Naive thymus-derived CD8-positive, alpha-beta T cell (primary cell): ENCODE measurements at regions not wholly inside any gene's neighbourhood (a gene's known extent, or its start where the extent isn't known, plus 50 kb on each side); places are given as distances from the start of the nearest gene placed in this dataset.

Experiments used
- ATAC-seq, 2 donors: fragments of 150-1000 bp; cut with Tn5 transposase in 1 of 2; sonication (Bioruptor Pico), chemical (Tn5 transposase) in 1 of 2; 1 replicate in 1 of 2; 2 replicates in 1 of 2; pipeline ENCODE4 v1.10.0; 2021; ENCODE audit warnings: mild to moderate bottlenecking in 2 of 2, moderate library complexity in 2 of 2
- POLR2A ChIA-PET: fragments of 350-600 bp; sonication (Branson Sonifier 250); formaldehyde crosslinking; loops from one replicate; lab custom pipeline; 2021; ENCODE audit warnings: antibody characterized with exemption; lab: Charles Lee
- DNase-seq, 10 donors: peaks; one replicate each; pipeline versions ENCODE4 v3.0.0 to v3.0.0-alpha.2; 2020 to 2022
- H3K27ac Mint-ChIP-seq, 10 donors: one replicate each; pipeline ENCODE4 v1.8.0; 2020 to 2022; ENCODE audit warnings: mild to moderate bottlenecking in 10 of 10, mixed read lengths in 10 of 10, moderate library complexity in 4 of 10, inconsistent platforms in 1 of 10
- H3K27me3 Mint-ChIP-seq, 5 donors: one replicate each; pipeline ENCODE4 v1.8.0; 2021 to 2022; ENCODE audit warnings: mixed read lengths in 5 of 5
- H3K36me3 Mint-ChIP-seq, 3 donors: one replicate each; pipeline ENCODE4 v1.8.0; 2020 to 2022; ENCODE audit warnings: mixed read lengths in 3 of 3, mild to moderate bottlenecking in 2 of 3, inconsistent platforms in 1 of 3
- H3K4me1 Mint-ChIP-seq, 4 donors: one replicate each; pipeline ENCODE4 v1.8.0; 2021 to 2022; ENCODE audit warnings: mixed read lengths in 4 of 4
- H3K4me3 Mint-ChIP-seq, 10 donors: one replicate each; pipeline ENCODE4 v1.8.0; 2020 to 2022; ENCODE audit warnings: mild to moderate bottlenecking in 10 of 10, mixed read lengths in 10 of 10, moderate library complexity in 6 of 10, inconsistent platforms in 1 of 10
- H3K9me3 Mint-ChIP-seq, 9 donors: one replicate each; pipeline ENCODE4 v1.8.0; 2020 to 2022; ENCODE audit warnings: mixed read lengths in 9 of 9, mild to moderate bottlenecking in 3 of 9, inconsistent platforms in 1 of 9, moderate library complexity in 1 of 9

DNA sequence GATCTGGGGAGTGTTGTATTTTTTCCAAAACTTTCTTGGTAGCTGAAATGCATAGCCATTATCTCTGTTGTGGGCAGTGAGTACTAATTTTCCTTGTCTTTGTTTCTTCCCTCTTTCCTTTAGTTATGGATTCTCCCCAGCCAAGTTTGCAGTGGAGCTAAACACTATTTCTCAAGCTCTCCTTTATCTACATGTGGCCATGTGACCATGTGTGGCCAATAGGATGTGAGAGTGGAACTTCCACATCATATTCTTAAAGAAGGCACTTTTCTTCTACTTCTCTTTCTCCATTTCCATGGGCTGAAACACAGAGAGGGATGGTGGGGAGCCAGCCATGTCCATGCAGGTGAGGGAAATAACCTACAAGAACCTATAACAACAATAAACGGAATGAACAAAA lies 230.8 kb downstream of the CTH start:
- H3K4me3 Mint-ChIP-seq, result no peak overlapping the region
- peaks cover 0 to 10% (median 2%) of the 10 kb centered on the region in 9 donors for H3K9me3 Mint-ChIP-seq
- peaks cover 0 to 9% (median 7%) of the 10 kb centered on the region in 5 donors for H3K27me3 Mint-ChIP-seq
- H3K36me3 Mint-ChIP-seq, result no peaks in the 10 kb centered on the region
- no peak overlapping the region for H3K27ac Mint-ChIP-seq
- POLR2A ChIA-PET, result no interaction called here
- DNase-seq (no peak), ATAC-seq (no peak)
- H3K4me1 Mint-ChIP-seq, result no peaks in the 10 kb centered on the region

DNA sequence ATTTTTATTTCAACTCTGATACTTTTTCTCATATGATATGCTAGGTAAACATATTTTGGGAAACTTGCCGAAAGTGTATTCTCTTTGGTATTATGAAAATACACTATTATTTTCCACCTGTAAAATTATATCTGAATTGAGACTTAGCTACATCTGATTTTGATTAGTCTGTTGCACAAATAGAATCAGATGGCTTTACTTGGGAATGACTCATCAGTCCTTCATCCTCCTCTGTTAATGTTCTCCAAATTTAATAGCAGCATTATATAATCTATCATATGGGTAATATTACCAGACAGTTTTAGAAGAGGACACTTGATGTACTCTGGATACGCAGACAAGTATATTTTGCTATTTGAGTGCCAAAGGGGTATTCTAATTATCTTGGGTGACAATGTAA lies 245.3 kb downstream of the CTH start:
- DNase-seq (no peak), ATAC-seq (no peak)
- H3K36me3 Mint-ChIP-seq, result no peaks in the 10 kb centered on the region
- H3K4me3 Mint-ChIP-seq, result no peak overlapping the region
- POLR2A ChIA-PET, result no interaction called here
- H3K9me3 Mint-ChIP-seq, result peaks cover 0 to 5% (median 0%) of the 10 kb centered on the region in 9 donors
- no peak overlapping the region for H3K27ac Mint-ChIP-seq
- H3K4me1 Mint-ChIP-seq, result no peaks in the 10 kb centered on the region
- peaks cover 0 to 5% (median 0%) of the 10 kb centered on the region in 5 donors for H3K27me3 Mint-ChIP-seq

DNA sequence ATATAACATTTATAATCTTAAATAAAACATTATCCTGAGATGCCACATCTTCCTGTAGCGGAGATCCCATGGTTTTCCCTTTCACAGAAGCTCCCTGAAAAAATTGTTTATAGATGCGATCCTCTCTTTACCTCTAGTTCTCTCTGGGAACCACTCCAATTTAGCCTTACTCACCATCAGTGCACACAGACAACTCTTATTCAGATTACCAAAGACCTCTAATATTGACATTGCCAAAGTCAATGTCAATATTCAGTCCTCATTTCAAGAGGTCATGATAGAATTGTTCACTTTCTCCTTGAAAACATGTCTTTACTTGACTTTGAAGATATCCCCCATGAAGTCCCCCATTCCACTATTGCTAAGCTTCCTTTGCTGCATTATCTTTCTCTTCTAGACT lies 248.8 kb downstream of the CTH start:
- POLR2A ChIA-PET, result no interaction called here
- DNase-seq, result no peak
- no peaks in the 10 kb centered on the region for H3K36me3 Mint-ChIP-seq
- H3K4me1 Mint-ChIP-seq, result no peaks in the 10 kb centered on the region
- no peak for ATAC-seq
- no peak overlapping the region for H3K27ac Mint-ChIP-seq
- H3K27me3 Mint-ChIP-seq, result peaks cover 0 to 5% (median 0%) of the 10 kb centered on the region in 5 donors
- H3K9me3 Mint-ChIP-seq, result peaks cover 0 to 7% (median 0%) of the 10 kb centered on the region in 9 donors
- no peak overlapping the region for H3K4me3 Mint-ChIP-seq

DNA sequence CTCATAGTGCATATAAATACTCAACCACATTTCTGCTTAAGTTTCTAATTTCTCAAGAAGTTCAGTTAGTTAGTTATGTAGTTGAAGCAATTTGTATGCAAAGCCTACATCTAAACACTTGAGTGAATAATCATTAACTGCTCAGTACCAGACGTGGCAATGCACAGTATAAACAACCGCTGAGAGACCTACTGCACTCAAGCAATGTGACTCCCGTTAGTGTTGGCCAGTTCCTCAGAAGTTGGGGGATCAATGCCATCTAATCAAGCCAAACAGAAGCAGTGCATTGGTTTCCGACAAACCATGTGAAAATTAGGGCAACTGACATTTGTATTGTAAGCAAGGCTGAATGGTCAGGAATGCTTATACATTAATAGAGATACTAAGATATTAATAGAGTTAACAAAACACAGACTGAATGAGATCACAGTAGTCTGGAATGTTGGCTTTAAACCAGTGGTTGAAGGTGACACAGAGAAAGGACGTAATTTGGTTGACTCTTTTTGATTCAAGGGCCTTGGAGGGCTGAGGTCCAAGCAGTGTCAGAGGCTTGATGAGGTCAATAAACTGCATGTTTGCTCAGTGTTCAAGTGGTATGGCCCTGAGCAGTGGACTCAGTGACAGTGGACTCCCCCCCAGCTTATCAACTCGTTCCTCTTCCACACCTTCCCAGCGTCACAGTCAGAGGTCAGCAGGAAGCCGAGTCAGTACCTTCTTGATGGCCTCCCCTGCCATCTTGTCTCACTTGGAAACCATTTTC lies 255.5 kb downstream of the CTH start:
- no peaks in the 10 kb centered on the region for H3K4me1 Mint-ChIP-seq
- H3K4me3 Mint-ChIP-seq, result no peak overlapping the region
- H3K9me3 Mint-ChIP-seq, result peaks cover 0 to 2% (median 0%) of the 10 kb centered on the region in 9 donors
- POLR2A ChIA-PET, result no interaction called here
- H3K27me3 Mint-ChIP-seq, result peaks cover 0 to 8% (median 0%) of the 10 kb centered on the region in 5 donors
- no peak overlapping the region for H3K27ac Mint-ChIP-seq
- no peak for ATAC-seq
- DNase-seq, result no peak
- no peaks in the 10 kb centered on the region for H3K36me3 Mint-ChIP-seq

DNA sequence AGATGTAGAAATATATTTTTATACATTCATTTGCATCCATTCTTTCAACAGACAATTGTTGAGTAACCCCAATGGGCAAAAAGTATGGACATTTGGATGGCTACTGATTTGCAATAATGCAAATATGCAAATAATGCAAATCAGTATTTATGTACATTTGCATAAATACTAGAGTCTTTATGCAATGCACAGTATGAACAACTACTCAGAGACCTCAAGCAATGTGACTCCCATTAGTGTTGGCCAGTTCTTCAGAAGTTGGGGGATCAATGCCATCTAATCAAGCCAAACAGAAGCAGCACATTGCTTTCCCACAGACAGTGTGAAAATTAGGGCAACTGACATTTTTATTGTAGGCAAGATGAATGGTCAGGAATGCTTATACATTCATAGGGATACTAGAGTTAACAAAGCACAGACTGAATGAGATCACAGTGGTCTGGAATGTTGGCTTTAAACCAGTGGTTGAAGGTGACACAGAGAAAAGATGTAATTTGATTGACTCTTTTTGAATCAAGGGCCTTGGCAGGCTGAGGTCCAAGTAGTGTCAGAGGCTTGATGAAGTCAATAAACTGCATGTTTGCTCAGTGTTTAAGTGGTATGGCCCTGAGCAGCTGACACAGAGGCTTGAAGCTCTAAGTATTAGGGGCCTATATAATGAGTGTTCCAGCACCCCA lies 256.6 kb downstream of the CTH start:
- no peaks in the 10 kb centered on the region for H3K36me3 Mint-ChIP-seq
- H3K27ac Mint-ChIP-seq, result no peak overlapping the region
- DNase-seq, result no peak
- peaks cover 0 to 8% (median 0%) of the 10 kb centered on the region in 5 donors for H3K27me3 Mint-ChIP-seq
- H3K9me3 Mint-ChIP-seq, result no peaks in the 10 kb centered on the region
- no peak for ATAC-seq
- no peak overlapping the region for H3K4me3 Mint-ChIP-seq
- POLR2A ChIA-PET, result no interaction called here
- H3K4me1 Mint-ChIP-seq, result no peaks in the 10 kb centered on the region

DNA sequence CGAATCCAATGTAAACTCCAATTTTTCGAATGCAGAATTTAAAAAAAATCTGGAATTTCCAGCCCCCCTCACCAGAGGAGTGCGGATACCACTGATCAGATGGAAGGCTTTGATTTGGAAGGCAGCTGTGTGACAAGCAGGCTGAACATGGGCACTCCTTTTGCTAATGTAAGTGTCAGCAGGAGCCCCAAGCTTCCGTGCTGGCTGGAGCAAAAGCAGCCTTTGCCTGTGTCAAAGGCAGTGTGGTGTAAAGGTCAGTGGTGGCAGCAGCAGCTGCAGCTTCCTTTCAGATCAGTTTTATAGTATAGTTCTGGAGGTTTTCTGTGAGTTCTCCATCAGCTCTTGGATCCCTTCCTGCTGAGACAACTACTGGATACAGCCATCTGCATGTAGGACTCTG lies 259.9 kb downstream of the CTH start:
- Mint-ChIP-seq H3K36me3 (no peaks in the 10 kb centered on the region), H3K27me3 (peaks cover 0 to 12% (median 0%) of the 10 kb centered on the region in 5 donors), H3K27ac (no peak overlapping the region), H3K4me3 (no peak overlapping the region), H3K4me1 (peaks cover 4 to 9% (median 7%) of the 10 kb centered on the region in 4 donors), H3K9me3 (no peaks in the 10 kb centered on the region)
- ATAC-seq (no peak), DNase-seq (no peak)
- POLR2A ChIA-PET, result no interaction called here

DNA sequence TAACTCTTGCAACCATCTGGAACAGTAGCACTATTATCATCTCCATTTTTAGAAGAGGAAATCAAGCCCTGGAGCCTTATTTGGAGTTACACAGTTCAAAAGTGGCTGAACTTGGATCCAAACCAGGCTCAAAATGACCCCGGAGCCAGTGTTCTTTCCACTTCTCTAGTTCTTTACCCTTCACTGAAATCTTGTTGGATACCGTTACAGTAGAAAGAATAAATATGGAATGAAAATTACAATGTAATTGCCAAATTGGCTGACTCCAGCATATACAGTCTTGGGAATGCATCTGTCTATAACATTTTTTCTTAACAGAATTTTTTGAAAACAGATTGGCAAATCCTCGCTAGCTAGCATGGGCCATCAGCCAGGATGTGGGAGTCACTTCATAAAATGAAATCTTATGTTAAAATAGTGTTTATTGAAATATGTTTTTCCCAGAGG lies 261.4 kb downstream of the CTH start:
- POLR2A ChIA-PET, result no interaction called here

DNA sequence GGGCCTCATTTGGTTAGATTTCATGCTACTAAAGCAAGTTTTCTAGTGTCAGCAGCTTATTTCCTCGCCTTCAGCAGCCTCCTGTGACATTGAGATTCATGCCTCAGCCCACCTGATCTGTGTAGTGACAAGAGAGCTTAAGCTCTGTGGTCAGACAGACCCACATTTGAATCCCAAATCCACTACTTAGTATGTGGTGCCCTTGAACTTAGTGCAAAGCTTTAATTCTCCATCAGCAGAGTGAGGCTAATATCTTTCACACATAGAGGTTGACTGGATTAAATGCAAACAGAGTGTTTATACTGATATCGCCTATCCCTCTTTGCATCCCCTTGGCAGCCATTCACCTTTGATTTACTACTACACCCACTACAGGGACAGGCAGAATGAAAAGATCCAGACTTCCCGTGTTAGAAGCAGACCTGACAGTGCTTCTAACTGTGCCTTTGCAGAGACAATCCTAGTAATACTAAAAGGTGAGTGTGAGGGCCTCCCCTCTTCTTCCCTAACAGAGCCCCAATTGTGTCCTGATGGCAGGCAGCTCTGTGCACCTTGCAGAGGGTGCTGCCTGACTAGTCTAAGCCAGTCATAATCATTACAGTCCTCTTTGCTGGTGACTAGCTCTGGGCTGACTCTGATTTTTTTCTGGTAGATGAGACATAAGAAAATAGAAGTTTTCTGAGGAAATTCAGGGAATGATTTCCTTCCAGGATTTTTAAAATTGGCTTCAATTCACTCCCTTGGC lies 264.0 kb downstream of the CTH start:
- POLR2A ChIA-PET, result no interaction called here
- no peak overlapping the region for H3K4me3 Mint-ChIP-seq
- no peaks in the 10 kb centered on the region for H3K9me3 Mint-ChIP-seq
- ATAC-seq (peak in 1 of 2 donors; percentile 33), DNase-seq (no peak)
- peak overlapping the region in 2 of 10 donors; percentile 9 to 47 for H3K27ac Mint-ChIP-seq
- peaks cover 0 to 12% (median 0%) of the 10 kb centered on the region in 5 donors for H3K27me3 Mint-ChIP-seq
- H3K36me3 Mint-ChIP-seq, result no peaks in the 10 kb centered on the region
- H3K4me1 Mint-ChIP-seq, result peaks cover 4 to 14% (median 7%) of the 10 kb centered on the region in 4 donors

More for the DNA sequence above, 261.4 kb downstream of the CTH start:
- H3K27me3 Mint-ChIP-seq, result peaks cover 0 to 12% (median 0%) of the 10 kb centered on the region in 5 donors
- H3K4me3 Mint-ChIP-seq, result no peak overlapping the region
- no peak for ATAC-seq
- peak overlapping the region in 1 of 10 donors; percentile 8 for H3K27ac Mint-ChIP-seq
- no peaks in the 10 kb centered on the region for H3K36me3 Mint-ChIP-seq
- DNase-seq, result no peak
- no peaks in the 10 kb centered on the region for H3K9me3 Mint-ChIP-seq
- H3K4me1 Mint-ChIP-seq, result peaks cover 4 to 14% (median 7%) of the 10 kb centered on the region in 4 donors

DNA sequence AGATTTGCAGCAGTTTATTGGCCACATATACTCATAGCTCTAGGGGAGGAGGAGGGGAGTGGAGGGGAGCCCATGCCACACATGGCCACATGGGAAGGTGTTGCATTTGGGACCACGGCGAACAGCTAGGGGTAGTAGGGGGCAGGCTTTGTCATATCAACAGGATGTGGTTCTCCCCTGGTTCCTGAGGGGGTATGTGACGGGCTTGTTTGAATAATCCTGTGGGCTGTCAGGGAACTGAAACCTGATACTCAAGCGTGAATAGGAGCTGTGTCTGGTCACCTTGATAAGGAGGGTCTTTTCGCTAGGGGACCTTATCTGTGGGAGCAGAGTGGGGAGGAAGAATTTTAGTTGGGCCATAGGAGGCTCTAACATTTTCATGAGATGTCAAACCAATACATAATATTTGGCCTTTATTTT lies 264.7 kb downstream of the CTH start:
- H3K27me3 Mint-ChIP-seq, result peaks cover 0 to 9% (median 0%) of the 10 kb centered on the region in 5 donors
- no peaks in the 10 kb centered on the region for H3K36me3 Mint-ChIP-seq
- POLR2A ChIA-PET, result no interaction called here
- ATAC-seq (peak in 1 of 2 donors; percentile 36), DNase-seq (peak in 1 of 10 donors; percentile 14)
- H3K4me1 Mint-ChIP-seq, result peaks cover 4 to 14% (median 7%) of the 10 kb centered on the region in 4 donors
- H3K9me3 Mint-ChIP-seq, result no peaks in the 10 kb centered on the region
- H3K4me3 Mint-ChIP-seq, result peak overlapping the region in 2 of 10 donors; percentile 44 to 50
- H3K27ac Mint-ChIP-seq, result peak overlapping the region in 4 of 10 donors; percentile 1 to 85 (median 60)

DNA sequence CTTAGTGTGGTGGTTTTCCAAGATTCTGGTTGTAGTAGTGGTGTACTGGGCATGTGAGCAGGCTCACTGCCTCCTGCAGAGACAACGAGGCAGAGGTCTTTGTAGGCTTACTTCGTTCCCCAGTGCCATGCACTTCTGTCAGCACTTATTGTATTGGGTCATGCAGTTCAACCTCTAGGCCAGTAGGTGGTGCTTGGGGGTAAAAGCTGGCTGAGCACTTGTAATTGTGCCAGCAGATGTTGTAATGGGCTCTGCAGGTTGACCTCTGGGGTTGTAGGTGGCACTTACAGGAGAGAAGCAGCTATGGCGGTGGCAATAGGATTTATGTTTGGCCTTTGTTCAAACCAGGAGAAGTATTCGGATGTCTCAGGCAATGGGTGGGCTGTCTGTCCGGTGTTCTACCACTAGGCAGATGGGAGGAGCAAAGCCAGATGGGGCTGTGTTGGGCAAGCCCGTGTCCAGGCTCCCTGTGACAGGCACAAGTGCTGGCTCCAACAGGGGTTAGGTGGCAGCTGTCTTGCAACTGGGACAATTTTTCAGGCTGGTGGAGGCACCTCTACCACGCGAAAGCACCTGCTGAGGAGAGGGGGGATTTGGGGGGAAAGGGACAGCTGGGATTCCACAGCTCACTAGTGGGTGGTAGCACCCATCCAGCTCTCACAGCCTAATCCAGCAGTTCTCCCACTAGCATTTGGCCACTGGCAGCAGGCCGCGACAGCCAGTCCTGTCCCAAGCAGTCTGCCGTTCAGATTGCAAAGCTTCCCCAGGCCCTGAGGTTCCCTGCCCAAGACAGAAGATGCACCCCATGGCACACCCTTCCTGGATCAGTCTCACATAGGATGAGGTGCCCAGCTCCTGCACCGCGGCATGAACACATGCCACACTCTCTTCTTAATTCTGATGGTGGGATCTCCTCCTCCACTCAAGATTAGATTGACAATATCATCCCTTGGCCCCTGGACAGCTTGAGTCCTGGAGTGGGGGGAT lies 274.5 kb downstream of the CTH start:
- Mint-ChIP-seq H3K4me1 (peaks cover 0 to 4% (median 0%) of the 10 kb centered on the region in 4 donors), H3K4me3 (no peak overlapping the region), H3K9me3 (peaks cover 0 to 2% (median 0%) of the 10 kb centered on the region in 9 donors), H3K36me3 (no peaks in the 10 kb centered on the region), H3K27me3 (peaks cover 11 to 32% (median 16%) of the 10 kb centered on the region in 5 donors), H3K27ac (no peak overlapping the region)
- ATAC-seq, result peak; percentile 59 to 62
- POLR2A ChIA-PET, result no interaction called here
- peak in 8 of 10 donors; percentile 3 to 57 (median 32) for DNase-seq

DNA sequence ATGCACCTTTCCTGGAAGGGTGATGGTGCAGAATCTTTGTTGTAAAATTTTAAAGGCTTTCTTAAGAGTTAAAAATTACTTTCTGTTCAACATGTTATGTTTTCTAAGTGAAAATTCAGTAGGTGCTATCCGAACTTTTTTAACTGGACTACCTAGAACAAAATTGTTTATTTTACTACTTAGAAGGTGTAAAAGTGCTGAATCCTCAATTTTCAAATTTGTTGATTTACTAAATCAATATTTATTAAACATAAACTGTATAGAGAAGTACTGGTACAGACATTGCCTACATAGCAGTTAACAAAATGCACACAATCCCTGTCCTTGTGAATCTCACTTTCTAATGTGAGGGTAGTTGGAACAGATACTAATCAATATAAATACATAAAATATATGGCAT lies 277.5 kb downstream of the CTH start:
- no peak for DNase-seq
- H3K36me3 Mint-ChIP-seq, result no peaks in the 10 kb centered on the region
- H3K4me1 Mint-ChIP-seq, result peaks cover 0 to 4% (median 0%) of the 10 kb centered on the region in 4 donors
- H3K9me3 Mint-ChIP-seq, result peaks cover 0 to 2% (median 0%) of the 10 kb centered on the region in 9 donors
- H3K27me3 Mint-ChIP-seq, result peaks cover 15 to 27% (median 19%) of the 10 kb centered on the region in 5 donors
- H3K4me3 Mint-ChIP-seq, result no peak overlapping the region
- H3K27ac Mint-ChIP-seq, result no peak overlapping the region
- no peak for ATAC-seq
- POLR2A ChIA-PET, result no interaction called here
